Kidney epithelial cell (primary cell): ENCODE measurements at regions not wholly inside any gene's neighbourhood (a gene's known extent, or its start where the extent isn't known, plus 50 kb on each side); places are given as distances from the start of the nearest gene placed in this dataset.

ENCODE experiments used
- DNase-seq: peaks from one replicate; pipeline ENCODE4 v3.0.0-alpha.2; 2010; ENCODE audit warnings: low read depth
- H3K27me3 ChIP-seq: 2 replicates; pipeline ENCODE4 v1.6.0; 2011; ENCODE audit warnings: low read length; ENCODE audit not compliant: control insufficient read depth, insufficient read depth
- H3K36me3 ChIP-seq: 2 replicates; pipeline ENCODE4 v1.5.1; 2011; ENCODE audit warnings: low read length; ENCODE audit not compliant: control insufficient read depth, insufficient read depth
- H3K4me3 ChIP-seq: 2 replicates; pipeline ENCODE4 v1.5.1; 2011; ENCODE audit warnings: low read depth, mild to moderate bottlenecking, control low read depth, low read length
- TF ChIP-seq, protein P1 (sequence below): IDR thresholded peaks from 2 replicates; pipeline ENCODE4 v1.5.1; 2011; ENCODE audit warnings: mild to moderate bottlenecking, moderate library complexity, low read length, control low read depth, inconsistent platforms; ENCODE audit not compliant: insufficient read depth, poor library complexity, severe bottlenecking

GRCh38 chr9:570187-570586, 271.3 kb upstream of the DMRT1 start:
- no peak for DNase-seq
- no peaks in the 10 kb centered on the region for H3K27me3 ChIP-seq
- TF ChIP-seq, protein P1, sequence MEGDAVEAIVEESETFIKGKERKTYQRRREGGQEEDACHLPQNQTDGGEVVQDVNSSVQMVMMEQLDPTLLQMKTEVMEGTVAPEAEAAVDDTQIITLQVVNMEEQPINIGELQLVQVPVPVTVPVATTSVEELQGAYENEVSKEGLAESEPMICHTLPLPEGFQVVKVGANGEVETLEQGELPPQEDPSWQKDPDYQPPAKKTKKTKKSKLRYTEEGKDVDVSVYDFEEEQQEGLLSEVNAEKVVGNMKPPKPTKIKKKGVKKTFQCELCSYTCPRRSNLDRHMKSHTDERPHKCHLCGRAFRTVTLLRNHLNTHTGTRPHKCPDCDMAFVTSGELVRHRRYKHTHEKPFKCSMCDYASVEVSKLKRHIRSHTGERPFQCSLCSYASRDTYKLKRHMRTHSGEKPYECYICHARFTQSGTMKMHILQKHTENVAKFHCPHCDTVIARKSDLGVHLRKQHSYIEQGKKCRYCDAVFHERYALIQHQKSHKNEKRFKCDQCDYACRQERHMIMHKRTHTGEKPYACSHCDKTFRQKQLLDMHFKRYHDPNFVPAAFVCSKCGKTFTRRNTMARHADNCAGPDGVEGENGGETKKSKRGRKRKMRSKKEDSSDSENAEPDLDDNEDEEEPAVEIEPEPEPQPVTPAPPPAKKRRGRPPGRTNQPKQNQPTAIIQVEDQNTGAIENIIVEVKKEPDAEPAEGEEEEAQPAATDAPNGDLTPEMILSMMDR: no peak
- no peak overlapping the region for H3K4me3 ChIP-seq
- no peaks in the 10 kb centered on the region for H3K36me3 ChIP-seq

- TF ChIP-seq, protein P1: no peak
- H3K27me3 ChIP-seq: no peaks in the 10 kb centered on the region
- no peak overlapping the region for H3K4me3 ChIP-seq
- DNase-seq: no peak
- H3K36me3 ChIP-seq: no peaks in the 10 kb centered on the region
Measured at GRCh38 chr9:571066-571465, 270.4 kb upstream of the DMRT1 start.

DNA sequence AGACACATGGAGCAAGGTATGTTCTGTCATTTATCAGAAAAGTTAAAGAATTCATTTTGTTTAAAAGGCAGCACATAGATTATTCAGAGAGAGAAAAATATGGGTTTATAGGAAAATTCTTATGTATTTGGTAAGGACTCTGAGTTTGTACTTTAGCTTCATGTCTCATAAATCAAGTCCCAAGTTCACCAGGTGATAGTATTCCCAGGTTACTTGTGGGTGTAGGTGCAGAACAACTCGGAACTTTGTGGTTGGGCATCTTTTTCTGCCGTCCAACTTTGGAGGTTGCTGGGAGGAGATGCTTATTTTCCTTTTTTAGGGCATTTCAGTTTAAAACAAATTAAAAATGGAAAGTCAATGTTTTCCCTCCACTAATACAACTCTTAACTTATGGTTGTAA, 269.8 kb upstream of the DMRT1 start:
- TF ChIP-seq, protein P1: no peak
- DNase-seq: no peak
- Histone ChIP-seq H3K4me3 (no peak overlapping the region), H3K27me3 (no peaks in the 10 kb centered on the region), H3K36me3 (no peaks in the 10 kb centered on the region)

GRCh38 chr9:573691-574410, 267.6 kb upstream of the DMRT1 start:
- Histone ChIP-seq H3K36me3 (no peaks in the 10 kb centered on the region), H3K4me3 (peak overlapping the region; percentile 0), H3K27me3 (no peaks in the 10 kb centered on the region)
- peak; percentile 62 for DNase-seq
- TF ChIP-seq, protein P1: no peak

DNA sequence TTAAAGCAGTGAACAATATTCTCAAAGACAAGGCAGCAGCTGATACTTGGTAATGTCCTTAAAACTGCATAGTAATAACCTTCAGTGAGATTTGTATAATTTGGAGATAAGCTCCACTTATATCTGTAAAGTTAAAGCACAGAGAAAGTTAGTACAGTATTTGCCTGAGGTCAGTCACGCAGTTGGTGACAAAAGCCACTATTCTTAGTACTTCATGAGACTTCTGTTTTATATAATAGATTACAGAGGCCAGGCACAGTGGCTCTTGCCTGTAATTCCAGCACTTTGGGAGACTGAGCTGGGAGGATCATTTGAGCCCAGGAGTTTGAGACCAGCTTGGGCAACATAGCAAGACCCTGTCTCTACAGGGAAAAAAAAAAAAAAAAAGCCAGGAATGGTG, 266.4 kb upstream of the DMRT1 start:
- Histone ChIP-seq H3K4me3 (no peak overlapping the region), H3K36me3 (no peaks in the 10 kb centered on the region), H3K27me3 (no peaks in the 10 kb centered on the region)
- DNase-seq: no peak
- TF ChIP-seq, protein P1: no peak
